ENCODE measurements at regions not wholly inside any gene's neighbourhood (a gene's known extent, or its start where the extent isn't known, plus 50 kb on each side); places are given as distances from the start of the nearest gene placed in this dataset.

- DNase-seq: no peak
These were observed 90.1 kb downstream of the ERCC5 start for GRCh38 chr13:102935896-102936321.

DNA sequence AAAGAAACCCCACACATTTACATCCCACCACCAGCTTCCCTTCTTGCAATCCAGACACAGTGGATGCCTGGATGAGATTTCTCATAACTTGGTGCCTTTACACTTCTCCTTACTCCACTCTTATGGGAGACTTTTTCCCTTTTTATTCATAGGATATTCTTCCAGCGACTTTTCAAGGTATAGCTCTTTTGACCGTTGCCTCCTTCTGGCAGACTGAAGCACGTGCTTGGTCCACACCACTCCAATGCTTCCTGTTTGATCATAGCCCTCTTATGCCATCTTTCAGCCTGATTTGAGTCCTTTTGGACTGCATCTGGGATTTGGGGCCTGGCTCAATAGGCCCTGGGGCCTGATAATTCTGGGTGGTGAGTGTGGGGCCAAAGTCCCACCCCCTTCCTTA, 87.7 kb downstream of the ERCC5 start:
- no peak for DNase-seq

- DNase-seq: no peak
These were observed 87.3 kb downstream of the ERCC5 start for GRCh38 chr13:102933122-102933521.

DNA sequence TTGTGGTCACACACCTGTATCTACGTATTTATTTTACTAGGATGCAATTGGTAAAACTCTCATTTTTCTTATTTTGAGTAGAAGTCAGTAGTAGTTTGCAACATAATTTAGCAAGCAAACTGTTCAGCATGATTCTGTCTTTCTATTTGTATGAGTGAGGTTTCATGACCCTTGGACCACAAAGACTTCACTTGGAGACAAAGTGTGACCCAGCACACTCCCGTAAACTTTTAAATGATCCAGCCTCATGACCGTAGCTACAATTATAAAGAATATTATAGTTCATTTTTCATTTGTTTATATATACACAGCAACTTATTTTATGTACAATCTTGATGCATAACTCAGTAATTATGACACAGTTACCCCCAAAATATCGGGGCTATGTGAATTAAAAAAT, 86.5 kb downstream of the ERCC5 start:
- no peak for DNase-seq

DNA sequence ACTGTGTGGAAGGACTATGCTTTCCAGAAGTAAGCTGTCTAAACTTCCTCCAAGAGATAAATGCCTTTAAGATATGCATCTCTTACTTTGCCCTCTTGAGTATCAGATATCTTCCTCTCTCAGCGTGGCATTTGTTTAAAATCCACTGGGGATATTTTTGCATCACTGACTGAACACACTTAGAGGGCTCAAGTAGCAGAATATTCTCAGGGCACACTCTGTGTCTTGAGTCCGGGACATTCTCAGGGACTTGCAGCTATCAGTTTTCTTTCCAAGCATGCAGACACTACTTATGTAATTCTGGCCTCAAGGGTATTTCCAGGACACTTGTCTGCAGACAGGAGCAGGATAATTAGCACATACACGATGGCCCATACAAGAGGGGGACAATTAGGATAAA, 84.7 kb downstream of the ERCC5 start:
- no peak for DNase-seq

DNA sequence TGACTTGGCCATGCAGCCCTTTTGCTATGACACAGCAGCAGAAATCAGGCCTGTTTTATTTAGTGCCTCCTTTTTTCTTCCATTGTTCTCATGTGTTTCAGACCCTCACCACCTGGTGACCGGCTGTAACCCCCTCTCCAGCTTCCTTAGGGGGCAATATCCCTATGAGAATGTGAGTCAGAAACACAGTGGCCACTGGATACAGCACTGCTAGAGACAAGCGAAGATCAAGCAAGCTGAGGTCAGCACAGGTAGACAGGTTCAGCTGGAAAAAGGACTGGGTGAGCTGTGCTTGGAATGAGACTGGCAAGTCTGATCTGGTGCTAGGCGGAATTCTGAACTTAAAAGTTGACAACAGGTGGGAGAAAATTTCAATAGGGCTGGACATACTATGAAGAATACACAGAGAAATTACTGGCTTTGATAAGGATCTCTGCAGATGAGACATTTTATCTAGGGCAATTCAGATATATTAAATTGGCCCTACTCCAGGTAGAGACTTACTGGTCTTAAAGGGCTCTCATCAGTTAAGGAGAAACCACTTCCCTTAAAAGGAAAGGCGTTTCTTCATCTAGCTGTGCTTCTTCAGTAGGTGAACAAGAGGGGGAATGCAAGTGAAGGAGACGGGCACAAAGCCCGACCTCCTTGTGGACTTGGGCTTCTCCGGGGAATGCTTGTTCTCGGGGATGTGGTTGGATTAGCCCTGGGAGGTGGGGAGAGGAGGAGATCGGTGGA, 83.3 kb downstream of the ERCC5 start:
- no peak for DNase-seq
